ENCODE measurements at regions not wholly inside any gene's neighbourhood (a gene's known extent, or its start where the extent isn't known, plus 50 kb on each side); places are given as distances from the start of the nearest gene placed in this dataset.

DNA sequence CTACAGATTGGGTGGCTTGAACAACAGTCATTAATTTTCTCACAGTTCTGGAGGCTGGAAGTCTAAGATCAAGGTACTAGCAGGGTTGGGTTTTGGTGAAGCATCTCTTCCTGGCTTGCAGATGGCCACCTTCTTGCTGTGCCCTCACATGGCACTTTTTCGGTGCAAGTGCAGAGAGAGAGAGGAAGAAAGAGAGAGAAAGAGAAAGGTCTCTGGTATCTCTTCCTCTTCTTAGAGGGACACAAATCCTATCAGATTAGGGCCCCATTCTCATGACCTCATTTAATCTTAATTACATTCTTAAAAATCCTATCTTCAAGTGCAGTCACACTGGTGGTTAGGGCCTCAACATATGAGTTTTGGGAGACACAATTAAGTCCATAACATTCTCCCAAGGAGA lies 167.1 kb downstream of the NFKBIZ start:
- Histone ChIP-seq H3K4me1 (ENCODE audit: control insufficient read depth in 2 of 2, insufficient read depth in 2 of 2, low read length in 2 of 2) (peaks cover 7 to 17% of the 10 kb centered on the region in 2 donors), H4K20me1 (ENCODE audit: control insufficient read depth, insufficient read depth, low read length, poor library complexity, severe bottlenecking) (no peaks in the 10 kb centered on the region), H2AFZ (ENCODE audit: insufficient read depth, low read depth, low read length, poor library complexity, severe bottlenecking) (no peak overlapping the region), H3K79me2 (ENCODE audit: control insufficient read depth, insufficient read depth, low read length) (no peaks in the 10 kb centered on the region), H3K9ac (ENCODE audit: low read length) (no peak overlapping the region), H3K27me3 (replicated peaks in 1 of 4; ENCODE audit: control extremely low read depth in 1 of 4, control insufficient read depth in 3 of 4, insufficient read depth in 4 of 4, low read length in 3 of 4) (no peaks in the 10 kb centered on the region), H3K36me3 (replicated peaks in 1 of 2; ENCODE audit: control extremely low read depth in 1 of 2, control insufficient read depth in 1 of 2, extremely low read depth in 1 of 2, insufficient read depth in 2 of 2, low read length in 1 of 2) (no peaks in the 10 kb centered on the region), H3K4me2 (replicated peaks; ENCODE audit: low read depth, low read length, poor library complexity, severe bottlenecking) (no peak overlapping the region), H3K4me3 (ENCODE audit: control extremely low read depth in 1 of 5, extremely low read depth in 1 of 5, insufficient read depth in 1 of 5, low read depth in 2 of 5, low read length in 4 of 5) (no peak overlapping the region), H3K9me3 (ENCODE audit: control extremely low read depth in 1 of 3, control insufficient read depth in 2 of 3, insufficient read depth in 1 of 3, low read length in 2 of 3) (no peaks in the 10 kb centered on the region), H3K27ac (ENCODE audit: low read length in 2 of 2) (no peak overlapping the region)
- CTCF ChIA-PET = no interaction called here
- TF ChIP-seq EZH2 (IDR thresholded peaks at IDR 0.05; ENCODE audit: borderline replicate concordance, insufficient read depth, low read depth, low read length, poor library complexity, severe bottlenecking) = no peak
- TF ChIP-seq, protein P1, sequence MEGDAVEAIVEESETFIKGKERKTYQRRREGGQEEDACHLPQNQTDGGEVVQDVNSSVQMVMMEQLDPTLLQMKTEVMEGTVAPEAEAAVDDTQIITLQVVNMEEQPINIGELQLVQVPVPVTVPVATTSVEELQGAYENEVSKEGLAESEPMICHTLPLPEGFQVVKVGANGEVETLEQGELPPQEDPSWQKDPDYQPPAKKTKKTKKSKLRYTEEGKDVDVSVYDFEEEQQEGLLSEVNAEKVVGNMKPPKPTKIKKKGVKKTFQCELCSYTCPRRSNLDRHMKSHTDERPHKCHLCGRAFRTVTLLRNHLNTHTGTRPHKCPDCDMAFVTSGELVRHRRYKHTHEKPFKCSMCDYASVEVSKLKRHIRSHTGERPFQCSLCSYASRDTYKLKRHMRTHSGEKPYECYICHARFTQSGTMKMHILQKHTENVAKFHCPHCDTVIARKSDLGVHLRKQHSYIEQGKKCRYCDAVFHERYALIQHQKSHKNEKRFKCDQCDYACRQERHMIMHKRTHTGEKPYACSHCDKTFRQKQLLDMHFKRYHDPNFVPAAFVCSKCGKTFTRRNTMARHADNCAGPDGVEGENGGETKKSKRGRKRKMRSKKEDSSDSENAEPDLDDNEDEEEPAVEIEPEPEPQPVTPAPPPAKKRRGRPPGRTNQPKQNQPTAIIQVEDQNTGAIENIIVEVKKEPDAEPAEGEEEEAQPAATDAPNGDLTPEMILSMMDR (IDR thresholded peaks at IDR 0.05) = no peak
- no peak overlapping the region for H3K4me3 Mint-ChIP-seq
- peaks cover 33% of the 10 kb centered on the region for H3K4me1 Mint-ChIP-seq
- intact Hi-C loops (cut with micrococcal nuclease) = loop anchor here (5.0 kb wide), 1 partner anchor 41 kb away; no protein-coding TSS in a partner anchor
- no peak for DNase-seq
- no peaks in the 10 kb centered on the region for H3K27me3 Mint-ChIP-seq
- H3K9me3 Mint-ChIP-seq (ENCODE audit: insufficient read depth) = no peaks in the 10 kb centered on the region
- no CpG with 5 or more reads among the region's 1 CpG for WGBS (ENCODE audit: insufficient coverage)
- H3K27ac Mint-ChIP-seq = no peak overlapping the region
- POLR2A ChIA-PET = no interaction called here
- ATAC-seq (ENCODE audit: low read depth) = no peak

DNA sequence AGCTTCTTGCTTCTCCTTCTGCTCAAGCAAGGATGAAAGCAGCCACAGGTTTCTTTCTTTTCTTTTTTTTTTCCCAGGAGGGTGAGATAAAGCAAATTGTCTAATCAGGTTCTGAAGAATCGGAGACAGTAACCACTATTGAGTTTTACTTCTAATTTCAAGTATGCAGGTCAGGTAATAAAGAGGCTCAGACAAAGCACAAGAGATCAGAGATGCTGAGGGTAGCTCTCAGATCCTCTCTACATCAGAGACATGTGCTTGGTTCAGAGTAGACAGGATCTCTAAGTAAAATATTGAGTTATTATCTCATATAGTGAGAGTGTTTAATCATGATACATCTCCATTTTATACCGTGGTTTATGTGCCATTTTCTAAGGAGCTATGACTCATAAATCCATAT lies 168.5 kb downstream of the NFKBIZ start:
- intact Hi-C loops (cut with micrococcal nuclease) = loop anchor here (5.0 kb wide), 1 partner anchor 40 kb away; no protein-coding TSS in a partner anchor
- no peak overlapping the region for H3K27ac Mint-ChIP-seq
- H3K4me1 Mint-ChIP-seq = peaks cover 29% of the 10 kb centered on the region
- DNase-seq (no peak), ATAC-seq (ENCODE audit: low read depth) (no peak)
- H3K4me3 ChIP-seq (ENCODE audit: control extremely low read depth in 1 of 5, extremely low read depth in 1 of 5, insufficient read depth in 1 of 5, low read depth in 2 of 5, low read length in 4 of 5) = no peak overlapping the region
- H3K27me3 Mint-ChIP-seq = no peaks in the 10 kb centered on the region
- no peak overlapping the region for H3K4me2 ChIP-seq (replicated peaks; ENCODE audit: low read depth, low read length, poor library complexity, severe bottlenecking)
- no peak overlapping the region for H3K4me3 Mint-ChIP-seq
- H3K27me3 ChIP-seq (replicated peaks in 1 of 4; ENCODE audit: control extremely low read depth in 1 of 4, control insufficient read depth in 3 of 4, insufficient read depth in 4 of 4, low read length in 3 of 4) = no peaks in the 10 kb centered on the region
- H3K79me2 ChIP-seq (ENCODE audit: control insufficient read depth, insufficient read depth, low read length) = no peaks in the 10 kb centered on the region
- peaks cover 7 to 19% of the 10 kb centered on the region in 2 donors for H3K4me1 ChIP-seq (ENCODE audit: control insufficient read depth in 2 of 2, insufficient read depth in 2 of 2, low read length in 2 of 2)
- CTCF ChIA-PET = interaction anchor here (1.0 to 2.0 kb wide), 3 partner anchors 12 to 207 kb away, joined by 3 to 6 read pairs (median 5); no protein-coding TSS in a partner anchor
- no peaks in the 10 kb centered on the region for H3K36me3 ChIP-seq (replicated peaks in 1 of 2; ENCODE audit: control extremely low read depth in 1 of 2, control insufficient read depth in 1 of 2, extremely low read depth in 1 of 2, insufficient read depth in 2 of 2, low read length in 1 of 2)
- no CpG with 5 or more reads among the region's 2 CpGs for WGBS (ENCODE audit: insufficient coverage)
- H3K9ac ChIP-seq (ENCODE audit: low read length) = no peak overlapping the region
- POLR2A ChIA-PET = no interaction called here
- H3K27ac ChIP-seq (ENCODE audit: low read length in 2 of 2) = no peak overlapping the region
- no peak for TF ChIP-seq EZH2 (IDR thresholded peaks at IDR 0.05; ENCODE audit: borderline replicate concordance, insufficient read depth, low read depth, low read length, poor library complexity, severe bottlenecking)
- TF ChIP-seq, protein P1 (IDR thresholded peaks at IDR 0.05) = no peak
- H3K9me3 Mint-ChIP-seq (ENCODE audit: insufficient read depth) = no peaks in the 10 kb centered on the region
- no peaks in the 10 kb centered on the region for H3K9me3 ChIP-seq (ENCODE audit: control extremely low read depth in 1 of 3, control insufficient read depth in 2 of 3, insufficient read depth in 1 of 3, low read length in 2 of 3)
- H2AFZ ChIP-seq (ENCODE audit: insufficient read depth, low read depth, low read length, poor library complexity, severe bottlenecking) = no peak overlapping the region
- H4K20me1 ChIP-seq (ENCODE audit: control insufficient read depth, insufficient read depth, low read length, poor library complexity, severe bottlenecking) = no peaks in the 10 kb centered on the region

Measured in B cell (primary cell).